Keratinocyte (primary cell): ENCODE measurements at regions not wholly inside any gene's neighbourhood (a gene's known extent, or its start where the extent isn't known, plus 50 kb on each side); places are given as distances from the start of the nearest gene placed in this dataset.

ENCODE experiments used
- DNase-seq: peaks from one replicate; pipeline ENCODE4 v3.0.0-alpha.2; 2011; ENCODE audit warnings: low read depth, missing footprints, low spot score
- FAIRE-seq: peaks from 2 replicates; lab custom pipeline; 2011; peaks lifted over from hg19 to GRCh38; lab: Jason Lieb, UNC
- H2AFZ ChIP-seq: 2 replicates; pipeline ENCODE4 v1.6.0; 2012; ENCODE audit warnings: low read length, control low read depth, inconsistent platforms; ENCODE audit not compliant: control insufficient read depth
- H3K27ac ChIP-seq: 2 replicates; pipeline ENCODE4 v1.5.1; 2011; ENCODE audit warnings: low read length; ENCODE audit not compliant: control insufficient read depth, insufficient read depth
- H3K27me3 ChIP-seq: 3 replicates; pipeline ENCODE4 v1.6.0; 2011; ENCODE audit warnings: low read length; ENCODE audit not compliant: control insufficient read depth, insufficient read depth; ENCODE audit errors: extremely low read depth
- H3K36me3 ChIP-seq, 2 experiments: 2 replicates in 1 of 2; 3 replicates in 1 of 2; pipeline ENCODE4 v1.5.1; 2011; ENCODE audit warnings: low read length in 2 of 2, mild to moderate bottlenecking in 1 of 2; ENCODE audit not compliant: control insufficient read depth in 2 of 2, insufficient read depth in 2 of 2; ENCODE audit errors: extremely low read depth in 1 of 2
- H3K4me1 ChIP-seq: 3 replicates; pipeline ENCODE4 v1.5.1; 2011; ENCODE audit warnings: low read length; ENCODE audit not compliant: control insufficient read depth, insufficient read depth; ENCODE audit errors: extremely low read depth
- H3K4me2 ChIP-seq: 3 replicates; pipeline ENCODE4 v1.6.0; 2011; ENCODE audit warnings: low read depth, low read length; ENCODE audit not compliant: control insufficient read depth, insufficient read depth; ENCODE audit errors: extremely low read depth
- H3K4me3 ChIP-seq, 3 experiments: fragments of 200-600 bp in 1 of 3; sonication (generic) in 1 of 3; 2 replicates in 2 of 3; 3 replicates in 1 of 3; pipeline ENCODE4 v1.5.1; 2011 to 2016; ENCODE audit warnings: low read length in 3 of 3, mild to moderate bottlenecking in 3 of 3, control low read depth in 2 of 3, inconsistent platforms in 1 of 3, low read depth in 1 of 3, mixed read lengths in 1 of 3, mixed run types in 1 of 3, moderate library complexity in 1 of 3; ENCODE audit not compliant: control insufficient read depth in 2 of 3, insufficient read depth in 2 of 3; ENCODE audit errors: extremely low read depth in 1 of 3
- H3K79me2 ChIP-seq: 2 replicates; pipeline ENCODE4 v1.6.0; 2012; ENCODE audit warnings: low read length; ENCODE audit not compliant: control insufficient read depth, insufficient read depth
- H3K9ac ChIP-seq: 3 replicates; pipeline ENCODE4 v1.6.0; 2011; ENCODE audit warnings: low read length; ENCODE audit not compliant: control insufficient read depth, insufficient read depth; ENCODE audit errors: extremely low read depth
- H3K9me1 ChIP-seq: 3 replicates; pipeline ENCODE4 v1.6.0; 2011; ENCODE audit warnings: low read length; ENCODE audit not compliant: control insufficient read depth, insufficient read depth; ENCODE audit errors: extremely low read depth
- H3K9me3 ChIP-seq: 2 replicates; pipeline ENCODE4 v1.5.1; 2012; ENCODE audit warnings: low read depth, low read length; ENCODE audit not compliant: control insufficient read depth
- H4K20me1 ChIP-seq: 3 replicates; pipeline ENCODE4 v1.6.0; 2011; ENCODE audit warnings: low read length; ENCODE audit not compliant: control insufficient read depth, insufficient read depth; ENCODE audit errors: extremely low read depth
- EZH2 ChIP-seq: IDR thresholded peaks from one replicate; pipeline ENCODE4 v1.6.1; 2012; ENCODE audit warnings: inconsistent platforms, mild to moderate bottlenecking, low read length, moderate library complexity
- dilution Hi-C: fragments of 300-500 bp; cut with MboI; formaldehyde crosslinking; loops from one replicate; pipeline ENCODE4 v1.7.0; 2020; ENCODE audit warnings: low sequenced_read_pairs; ENCODE audit not compliant: extremely low pct_ligation_motif_present
- TF ChIP-seq, protein P1 (sequence below), 3 experiments: IDR thresholded peaks in 1 of 3; conservative IDR thresholded peaks in 1 of 3; optimal IDR thresholded peaks in 1 of 3; 2 replicates in 2 of 3; 3 replicates in 1 of 3; pipeline versions ENCODE3 to v1.5.1; 2011; ENCODE audit warnings: low read length in 3 of 3, mild to moderate bottlenecking in 3 of 3, moderate library complexity in 2 of 3, control low read depth in 1 of 3, inconsistent platforms in 1 of 3; ENCODE audit not compliant: insufficient read depth in 2 of 3; ENCODE audit errors: extremely low read depth in 1 of 3

DNA sequence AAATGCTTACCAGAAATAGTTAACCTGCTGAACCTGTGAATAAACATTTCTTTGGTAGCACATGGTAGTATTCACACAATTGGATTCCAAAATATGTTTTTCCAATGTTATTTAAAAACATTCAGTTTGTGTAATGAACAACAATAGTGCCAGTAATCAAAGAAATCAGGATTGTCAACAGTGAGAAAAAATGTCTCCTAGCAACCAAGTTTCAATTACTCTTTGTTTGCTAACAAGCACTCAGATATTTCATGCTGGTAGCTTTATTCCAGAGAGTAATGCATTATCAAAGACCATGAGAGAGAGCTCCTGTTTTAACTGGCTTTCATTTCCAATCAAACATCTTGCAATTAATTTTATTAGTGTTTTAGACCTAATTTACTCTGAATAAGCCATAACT lies 768.1 kb upstream of the GRAMD2B start:
- no peaks in the 10 kb centered on the region for H3K9me1 ChIP-seq
- no peaks in the 10 kb centered on the region for H3K9me3 ChIP-seq
- dilution Hi-C loops = no loop called here
- TF ChIP-seq, protein P1, sequence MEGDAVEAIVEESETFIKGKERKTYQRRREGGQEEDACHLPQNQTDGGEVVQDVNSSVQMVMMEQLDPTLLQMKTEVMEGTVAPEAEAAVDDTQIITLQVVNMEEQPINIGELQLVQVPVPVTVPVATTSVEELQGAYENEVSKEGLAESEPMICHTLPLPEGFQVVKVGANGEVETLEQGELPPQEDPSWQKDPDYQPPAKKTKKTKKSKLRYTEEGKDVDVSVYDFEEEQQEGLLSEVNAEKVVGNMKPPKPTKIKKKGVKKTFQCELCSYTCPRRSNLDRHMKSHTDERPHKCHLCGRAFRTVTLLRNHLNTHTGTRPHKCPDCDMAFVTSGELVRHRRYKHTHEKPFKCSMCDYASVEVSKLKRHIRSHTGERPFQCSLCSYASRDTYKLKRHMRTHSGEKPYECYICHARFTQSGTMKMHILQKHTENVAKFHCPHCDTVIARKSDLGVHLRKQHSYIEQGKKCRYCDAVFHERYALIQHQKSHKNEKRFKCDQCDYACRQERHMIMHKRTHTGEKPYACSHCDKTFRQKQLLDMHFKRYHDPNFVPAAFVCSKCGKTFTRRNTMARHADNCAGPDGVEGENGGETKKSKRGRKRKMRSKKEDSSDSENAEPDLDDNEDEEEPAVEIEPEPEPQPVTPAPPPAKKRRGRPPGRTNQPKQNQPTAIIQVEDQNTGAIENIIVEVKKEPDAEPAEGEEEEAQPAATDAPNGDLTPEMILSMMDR (optimal IDR thresholded peaks at IDR 0.05 in 1 of 3, IDR thresholded peaks at IDR 0.05 in 1 of 3, conservative IDR thresholded peaks at IDR 0.05 in 1 of 3; ENCODE audit: extremely low read depth in 1 of 3, insufficient read depth in 2 of 3, low read length in 3 of 3) = no peak
- no peak for TF ChIP-seq EZH2
- no peak overlapping the region for H2AFZ ChIP-seq
- no peak overlapping the region for H3K9ac ChIP-seq
- no peaks in the 10 kb centered on the region for H3K4me1 ChIP-seq
- DNase-seq = no peak
- no peaks in the 10 kb centered on the region for H3K27me3 ChIP-seq
- no peaks in the 10 kb centered on the region for H4K20me1 ChIP-seq
- H3K4me2 ChIP-seq = no peak overlapping the region
- no peaks in the 10 kb centered on the region for H3K36me3 ChIP-seq
- no peak overlapping the region for H3K4me3 ChIP-seq
- FAIRE-seq = no peak
- H3K79me2 ChIP-seq = no peaks in the 10 kb centered on the region
- H3K27ac ChIP-seq = no peak overlapping the region

DNA sequence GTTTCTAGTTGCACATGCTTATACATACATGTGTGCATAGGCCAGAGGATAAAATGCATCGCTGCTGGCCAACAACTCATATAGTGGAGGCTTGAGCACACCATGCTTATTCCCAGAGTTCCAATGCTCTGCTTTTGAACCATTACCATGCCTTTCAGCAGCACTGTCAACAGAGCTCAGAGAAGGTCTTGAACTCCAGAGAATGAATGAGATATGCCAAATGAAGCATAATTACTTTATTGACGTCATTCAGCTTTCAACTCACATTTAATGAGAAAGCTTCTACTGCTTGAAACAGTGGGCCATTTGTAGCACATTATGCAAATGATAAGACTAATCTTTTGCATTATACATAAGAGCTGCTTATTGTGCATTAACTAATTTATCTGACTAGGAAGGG lies 765.3 kb upstream of the GRAMD2B start:
- FAIRE-seq = no peak
- Histone ChIP-seq H3K79me2 (no peaks in the 10 kb centered on the region), H3K9ac (no peak overlapping the region), H3K4me3 (no peak overlapping the region), H3K27ac (no peak overlapping the region), H3K4me2 (no peak overlapping the region), H4K20me1 (no peaks in the 10 kb centered on the region), H3K4me1 (no peaks in the 10 kb centered on the region), H3K9me1 (no peaks in the 10 kb centered on the region), H3K9me3 (no peaks in the 10 kb centered on the region), H3K27me3 (no peaks in the 10 kb centered on the region), H2AFZ (no peak overlapping the region), H3K36me3 (no peaks in the 10 kb centered on the region)
- dilution Hi-C loops = no loop called here
- DNase-seq = no peak
- TF ChIP-seq, protein P1 (optimal IDR thresholded peaks at IDR 0.05 in 1 of 3, IDR thresholded peaks at IDR 0.05 in 1 of 3, conservative IDR thresholded peaks at IDR 0.05 in 1 of 3; ENCODE audit: extremely low read depth in 1 of 3, insufficient read depth in 2 of 3, low read length in 3 of 3) = no peak
- no peak for TF ChIP-seq EZH2
